DMS79 treated with DMSO at 0.1 percent for 48 hours (cell line): ENCODE measurements at regions not wholly inside any gene's neighbourhood (a gene's known extent, or its start where the extent isn't known, plus 50 kb on each side); places are given as distances from the start of the nearest gene placed in this dataset.
A peak's percentile ranks its signal among the peaks of the same experiment; 100 is the strongest.

Source experiments
- DNase-seq: peaks from one replicate; lab custom pipeline; 2025; lab: John Stamatoyannopoulos, UW

DNA sequence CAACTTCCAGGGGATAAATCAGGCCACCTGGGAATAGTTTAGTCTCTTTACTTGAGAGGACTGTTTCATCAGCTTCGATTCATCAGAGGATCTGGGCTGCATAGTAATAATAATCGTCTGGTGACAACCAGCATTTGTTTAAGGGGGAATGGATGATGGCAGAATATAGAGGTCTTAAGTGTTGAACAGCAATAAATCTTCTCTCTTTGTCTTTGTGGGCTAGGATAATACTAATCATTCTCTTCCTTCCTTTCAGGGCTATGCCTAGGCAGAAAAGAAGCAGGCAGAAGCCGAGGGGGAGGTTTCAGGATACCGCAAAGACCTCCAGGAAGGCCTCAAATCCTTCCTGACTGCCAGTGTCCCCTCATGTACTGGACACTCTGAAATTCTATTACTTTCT lies 150.4 kb upstream of the GAREM1 start:
- no peak for DNase-seq

DNA sequence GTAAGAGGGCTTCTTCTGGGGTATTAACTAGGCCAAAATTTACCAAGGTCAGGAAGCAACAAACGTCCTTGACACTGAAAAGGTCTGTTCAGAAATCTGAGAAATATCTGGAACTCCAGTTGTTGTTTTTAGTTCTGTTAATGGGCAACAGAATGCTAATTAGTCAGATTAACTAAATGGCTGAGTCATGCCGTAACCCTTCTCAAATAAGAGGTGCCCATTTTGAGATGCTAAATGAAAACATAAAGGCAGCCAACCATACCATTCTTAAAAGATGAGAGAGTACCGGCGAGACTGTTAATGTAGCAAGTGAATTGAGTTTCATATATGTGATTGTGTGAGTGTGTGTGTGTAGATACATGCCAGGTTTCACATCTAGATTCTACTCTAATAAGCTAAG lies 147.9 kb upstream of the GAREM1 start:
- peak; percentile 5 for DNase-seq

DNA sequence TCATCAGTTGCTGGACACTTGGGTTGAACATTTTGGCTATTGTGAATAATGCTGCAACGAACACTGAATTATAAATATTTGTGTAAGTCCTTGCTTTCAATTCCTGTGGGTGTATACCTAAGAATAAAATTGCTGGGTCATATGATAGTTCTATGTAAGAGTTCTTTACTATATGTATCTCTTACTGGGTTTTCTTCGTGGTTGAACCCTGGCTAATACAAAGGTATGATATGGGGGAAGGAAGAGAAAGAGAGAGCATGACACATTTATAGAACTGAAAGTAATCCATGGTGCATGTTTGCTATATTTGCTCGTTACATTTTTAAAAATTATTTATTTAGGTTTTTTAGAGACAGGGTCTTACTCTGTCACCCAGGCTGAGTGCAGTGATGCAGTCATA lies 143.1 kb upstream of the GAREM1 start:
- no peak for DNase-seq

DNA sequence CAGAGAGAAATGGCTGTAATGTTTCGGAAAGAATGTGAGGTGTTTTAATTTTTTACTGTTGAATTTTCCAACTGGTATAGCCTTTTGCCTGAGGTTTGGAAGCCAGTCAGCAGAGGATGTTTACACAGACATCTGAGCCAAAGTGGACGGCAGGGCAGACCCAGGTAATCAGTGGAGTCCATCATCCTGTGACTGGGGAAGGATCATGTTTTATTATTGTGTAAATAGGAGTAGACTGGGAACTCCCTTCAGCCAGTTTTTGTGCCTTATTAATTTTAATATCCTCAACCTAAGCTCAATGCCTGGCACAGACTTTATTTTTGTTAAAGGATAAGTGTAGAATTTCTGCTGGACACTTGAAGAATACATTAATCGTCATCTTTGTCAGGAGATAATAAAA lies 142.0 kb upstream of the GAREM1 start:
- peak; percentile 62 for DNase-seq

DNA sequence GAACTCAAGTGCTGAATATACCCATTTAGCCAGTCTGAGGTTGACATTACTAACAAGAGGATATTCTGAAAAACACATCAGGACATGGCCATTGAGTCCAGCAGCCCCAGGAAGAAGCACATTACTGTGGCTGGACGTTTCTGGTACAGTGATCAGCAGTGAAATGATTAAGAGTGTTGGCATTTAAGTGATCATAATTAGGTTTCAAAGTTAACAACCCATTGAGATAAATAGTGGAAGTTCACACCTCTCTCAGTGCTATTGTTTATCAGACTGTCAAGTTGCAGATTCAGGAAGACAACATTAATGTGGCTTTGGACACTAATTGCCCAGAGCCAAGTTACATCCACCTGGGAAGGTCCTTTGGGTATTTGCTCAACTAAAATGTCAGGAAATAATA lies 139.5 kb upstream of the GAREM1 start:
- no peak for DNase-seq

DNA sequence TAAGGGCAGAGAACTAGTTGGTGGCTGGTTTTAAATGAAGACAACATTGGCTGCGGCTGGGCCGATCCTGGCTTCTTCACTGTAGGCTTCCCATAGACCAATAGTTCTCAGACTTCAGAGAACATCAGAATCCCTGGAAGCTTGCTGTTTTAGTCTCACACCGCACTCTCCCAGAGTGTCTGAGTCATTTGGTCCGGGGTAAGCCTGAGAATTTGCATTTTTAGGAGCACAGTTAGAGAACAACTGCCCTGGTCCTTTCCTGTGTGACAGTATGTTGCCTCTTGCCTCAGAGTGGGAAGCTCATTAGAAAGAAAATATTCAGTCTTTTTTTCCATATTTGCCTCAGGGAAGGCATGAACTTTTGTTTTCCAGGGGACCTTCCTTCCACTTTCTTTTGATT lies 137.1 kb upstream of the GAREM1 start:
- DNase-seq: no peak

DNA sequence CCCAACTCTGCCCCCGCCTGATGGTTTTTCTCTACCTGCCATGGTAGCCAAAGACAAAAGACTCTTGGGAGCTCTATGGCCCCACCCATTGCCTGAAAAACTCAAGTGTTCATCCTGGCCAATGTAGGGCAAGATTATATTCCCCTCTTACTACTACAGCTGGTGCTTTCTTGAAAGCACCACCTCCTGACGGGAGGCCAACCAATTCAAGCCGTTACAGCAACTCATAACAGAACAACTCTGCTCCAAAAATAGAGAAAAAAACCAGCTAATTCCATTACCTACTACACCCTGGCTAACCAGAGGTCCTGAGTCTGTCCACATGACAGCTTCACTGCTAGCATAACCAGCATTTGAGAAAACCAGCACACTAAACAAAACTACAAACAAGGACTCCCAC lies 127.5 kb upstream of the GAREM1 start:
- DNase-seq: no peak

DNA sequence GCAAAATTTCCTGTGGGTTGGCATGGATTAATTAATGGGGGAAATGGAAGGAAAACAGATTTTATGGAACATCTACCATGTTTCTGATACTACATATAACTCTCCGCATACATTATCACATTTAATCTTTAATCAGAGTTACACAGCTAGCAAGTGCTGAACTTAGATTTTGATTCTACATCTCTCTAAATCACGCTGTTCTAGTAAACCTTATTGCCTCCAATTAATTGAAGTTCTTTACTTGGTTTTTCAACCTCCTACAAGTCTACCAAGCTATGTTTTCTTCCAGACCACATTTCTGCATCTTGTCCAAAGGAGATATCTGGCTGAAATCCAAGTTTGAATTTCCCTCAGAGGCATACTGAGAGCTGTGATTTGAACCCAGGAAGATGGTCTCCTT lies 125.8 kb upstream of the GAREM1 start:
- DNase-seq: no peak

DNA sequence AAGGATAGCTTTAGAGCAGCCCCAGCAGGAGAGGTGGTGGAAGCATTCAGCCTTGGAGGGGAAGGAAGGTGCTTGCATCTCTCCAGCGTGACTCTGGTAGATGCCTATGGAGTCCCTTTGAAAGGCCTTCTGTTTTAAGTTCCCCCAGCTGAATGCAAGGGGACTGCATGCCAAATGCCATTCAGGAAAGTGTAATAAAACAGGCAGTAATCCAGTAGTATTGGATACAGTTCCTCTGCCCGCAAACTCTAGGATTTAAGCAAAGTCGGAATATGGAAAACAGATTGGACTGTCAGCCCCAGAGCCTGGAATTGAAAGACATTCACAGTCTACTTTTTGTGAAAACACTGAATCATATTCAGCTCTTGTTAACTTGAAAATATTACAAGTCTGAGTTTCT lies 125.2 kb upstream of the GAREM1 start:
- no peak for DNase-seq

DNA sequence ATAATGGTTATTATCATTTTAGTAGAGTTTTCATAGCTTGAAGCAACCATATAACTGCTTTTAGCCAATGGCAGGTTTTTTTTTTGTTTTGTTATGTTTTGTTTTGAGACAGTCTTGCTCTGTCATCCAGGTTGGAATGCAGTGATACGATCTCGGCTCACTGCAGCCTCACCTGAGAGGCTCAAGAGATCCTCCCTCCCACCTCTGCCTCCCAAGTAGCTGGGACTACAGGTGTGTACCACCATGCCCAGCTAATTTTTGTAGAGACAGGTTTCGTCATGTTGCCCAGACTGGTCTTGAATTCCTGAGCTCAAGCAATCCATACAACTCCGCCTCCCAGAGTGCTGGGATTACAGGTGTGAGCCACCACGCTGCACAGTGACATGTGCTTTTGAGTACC lies 117.5 kb upstream of the GAREM1 start:
- no peak for DNase-seq

DNA sequence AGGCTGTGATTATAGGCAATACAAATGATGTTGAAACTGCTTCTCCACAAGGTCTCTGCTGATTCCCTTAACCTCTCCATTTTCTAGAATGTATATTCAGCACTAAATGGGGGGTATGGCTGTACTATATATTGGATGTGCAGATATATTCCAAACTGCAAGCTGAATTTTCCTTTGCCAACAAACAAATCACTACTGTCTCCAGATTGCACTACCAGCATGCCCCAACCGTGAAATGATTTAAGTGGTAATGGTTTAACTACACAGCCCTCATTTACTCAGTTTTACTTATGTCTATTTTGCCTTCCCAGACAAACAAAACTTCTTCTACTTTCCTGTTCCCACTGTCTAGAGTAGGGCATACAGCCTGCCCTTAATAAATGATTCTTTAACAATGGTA lies 112.7 kb upstream of the GAREM1 start:
- no peak for DNase-seq

DNA sequence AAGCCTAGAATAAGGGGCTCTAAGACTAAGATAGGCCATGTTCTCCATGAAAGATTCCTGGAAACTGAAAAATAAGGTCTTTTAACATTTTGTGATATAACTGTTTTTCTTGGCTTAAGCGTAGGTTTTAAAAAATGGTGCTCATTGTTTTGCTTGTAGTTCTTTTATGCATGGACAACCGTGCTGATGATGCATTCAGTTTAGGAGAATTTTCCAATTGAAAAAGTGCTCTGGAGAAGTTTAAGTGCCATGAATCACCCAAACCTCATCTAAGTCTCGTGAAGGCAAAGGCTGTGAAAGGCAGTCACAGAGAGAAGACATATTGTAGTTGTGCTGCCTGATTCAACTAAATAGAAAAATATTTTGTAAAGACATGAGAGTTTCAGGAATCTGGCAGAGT lies 111.8 kb upstream of the GAREM1 start:
- no peak for DNase-seq

DNA sequence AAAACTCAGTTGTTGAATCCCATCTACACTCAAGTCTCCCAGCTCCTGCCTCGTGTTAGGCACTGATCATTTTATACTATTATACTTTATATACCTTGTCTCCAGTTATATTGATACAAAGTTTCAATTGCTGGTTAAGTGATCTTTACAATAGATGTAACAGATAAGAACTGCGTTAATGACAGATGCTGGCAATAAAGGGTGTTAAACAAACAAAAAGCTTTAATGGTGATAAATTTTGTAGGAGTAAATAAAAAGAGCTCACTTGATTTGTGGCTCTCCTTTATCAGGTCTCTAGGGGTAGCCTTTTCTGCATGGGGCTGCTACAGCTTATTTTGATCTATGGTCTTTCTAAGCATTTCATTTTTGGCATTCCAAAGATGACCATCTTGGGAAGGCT lies 106.9 kb upstream of the GAREM1 start:
- no peak for DNase-seq

DNA sequence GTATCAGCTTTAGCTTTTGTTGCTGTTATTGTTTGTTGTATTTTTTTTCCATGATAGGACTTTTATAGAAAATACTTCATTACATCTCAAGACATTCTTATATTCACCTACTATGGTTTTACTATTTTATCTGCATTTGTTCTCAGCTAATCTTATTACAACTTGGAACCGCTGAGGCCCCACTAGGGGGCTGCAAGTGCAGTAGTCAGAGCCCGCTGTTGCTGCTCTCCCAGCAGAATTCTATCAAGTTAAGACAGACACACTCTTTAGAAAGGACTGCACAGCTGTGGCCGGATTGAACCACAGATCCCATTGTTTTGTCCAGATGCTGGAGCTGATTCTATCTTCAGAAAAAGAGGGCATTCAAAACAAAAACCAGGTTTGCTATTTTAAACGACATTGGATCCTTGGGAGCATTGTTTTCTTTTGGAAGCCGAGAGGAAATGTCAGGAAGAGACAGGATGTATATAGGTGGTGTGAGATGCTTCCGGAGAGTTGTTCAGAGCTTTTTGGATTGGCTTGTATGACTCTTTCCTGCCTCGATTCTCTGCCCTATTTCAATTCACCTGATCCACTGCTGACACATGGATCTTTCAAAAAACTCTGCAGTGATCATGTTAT lies 105.7 kb upstream of the GAREM1 start:
- no peak for DNase-seq

DNA sequence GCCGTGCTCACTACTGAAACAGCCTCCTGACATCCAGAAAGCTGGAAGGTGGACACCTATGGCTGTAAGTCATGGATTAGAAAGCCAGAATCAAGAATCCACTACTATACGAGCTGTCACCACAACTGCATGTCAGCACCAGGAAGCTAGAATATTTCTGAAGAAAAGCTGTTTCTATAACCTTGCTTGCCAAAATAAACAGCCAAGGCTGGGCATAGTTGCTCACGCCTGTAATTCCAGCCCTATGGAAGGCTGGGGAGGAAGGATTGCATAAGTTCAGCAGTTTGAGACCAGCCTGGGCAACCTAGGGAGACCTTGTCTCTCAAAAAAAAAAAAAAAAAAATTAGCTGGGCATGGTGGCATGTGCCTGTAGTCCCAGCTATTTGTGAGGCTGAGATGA lies 96.3 kb upstream of the GAREM1 start:
- DNase-seq: no peak

DNA sequence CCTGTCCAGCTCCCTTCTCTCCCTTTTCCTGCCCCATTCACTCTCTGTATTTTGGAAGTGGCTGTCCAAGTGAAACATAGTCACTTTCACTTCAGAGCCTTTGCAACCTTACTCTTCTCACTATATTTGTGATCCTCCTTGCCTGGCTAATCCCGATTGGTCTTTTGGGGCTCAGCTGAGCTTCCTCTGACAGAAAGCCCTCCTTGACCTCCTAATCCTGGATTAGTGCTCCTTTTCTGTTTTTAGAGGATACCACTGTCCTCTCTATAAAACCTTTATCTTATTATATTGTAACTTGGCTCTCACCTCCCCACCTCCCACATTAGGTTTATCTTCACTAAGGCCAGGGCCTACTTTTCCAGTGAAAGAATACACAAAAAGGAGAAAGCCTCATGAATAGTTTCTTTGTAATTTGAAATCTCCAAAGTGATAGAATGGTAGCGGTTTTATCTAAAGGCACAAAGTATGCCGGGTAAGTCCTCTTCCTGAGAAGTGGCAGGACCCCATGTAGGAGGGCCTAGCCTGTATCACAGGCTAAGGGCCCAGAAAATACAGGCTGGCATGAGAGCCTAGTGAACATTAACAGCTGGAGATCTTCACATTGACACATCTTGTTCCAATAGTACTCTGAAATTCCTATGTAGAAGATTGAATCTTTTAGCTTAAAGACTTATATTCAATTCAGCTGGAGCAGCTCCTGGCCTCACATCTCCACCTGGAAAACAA lies 83.1 kb upstream of the GAREM1 start:
- no peak for DNase-seq

DNA sequence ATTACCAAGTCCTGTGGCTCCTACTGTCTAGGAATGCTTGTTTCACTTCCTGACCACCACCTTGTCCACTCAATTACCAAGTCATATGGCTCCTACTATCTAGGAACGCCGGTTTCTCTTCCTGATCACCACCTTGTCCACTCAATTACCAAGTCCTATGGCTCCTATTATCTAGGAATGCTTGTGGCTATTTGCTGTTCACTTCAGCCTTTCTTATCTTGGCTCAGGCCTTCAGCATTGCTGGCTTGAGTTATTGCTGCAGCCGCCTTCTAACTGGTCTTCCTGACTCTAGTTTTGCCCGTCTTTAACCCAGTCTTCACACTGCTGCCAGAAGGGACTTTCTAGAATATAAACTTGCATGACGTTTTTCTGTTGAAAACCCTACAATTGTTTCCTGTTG lies 82.5 kb upstream of the GAREM1 start:
- no peak for DNase-seq

DNA sequence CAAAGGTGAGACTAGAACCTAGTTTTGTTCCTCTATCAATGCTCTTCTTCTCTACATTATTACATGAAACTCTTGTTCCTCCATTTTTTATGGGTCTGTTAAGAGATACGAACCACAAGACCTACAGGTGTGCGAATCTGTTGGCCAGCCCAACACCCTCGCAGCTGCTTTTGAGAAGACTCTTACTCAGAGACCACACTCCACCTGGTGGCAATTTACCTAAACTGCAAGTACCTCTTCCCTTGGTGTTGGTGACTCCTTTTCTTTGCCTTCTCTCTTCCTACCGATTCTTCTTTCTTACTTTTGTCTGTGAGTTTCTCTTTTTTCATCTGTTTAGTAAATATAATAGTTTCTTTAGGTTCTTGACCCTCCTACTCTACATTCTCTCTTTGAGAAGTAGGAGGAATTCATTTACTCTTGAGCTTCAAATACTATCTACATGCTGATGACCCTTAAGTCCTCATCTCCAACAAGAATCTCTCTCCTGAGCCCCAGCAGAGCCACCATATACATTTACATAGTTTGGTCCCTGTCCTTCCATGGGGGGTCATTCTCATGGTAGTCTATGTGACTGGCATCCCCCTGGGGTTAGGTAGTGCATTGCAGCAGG lies 81.8 kb upstream of the GAREM1 start:
- DNase-seq: no peak

DNA sequence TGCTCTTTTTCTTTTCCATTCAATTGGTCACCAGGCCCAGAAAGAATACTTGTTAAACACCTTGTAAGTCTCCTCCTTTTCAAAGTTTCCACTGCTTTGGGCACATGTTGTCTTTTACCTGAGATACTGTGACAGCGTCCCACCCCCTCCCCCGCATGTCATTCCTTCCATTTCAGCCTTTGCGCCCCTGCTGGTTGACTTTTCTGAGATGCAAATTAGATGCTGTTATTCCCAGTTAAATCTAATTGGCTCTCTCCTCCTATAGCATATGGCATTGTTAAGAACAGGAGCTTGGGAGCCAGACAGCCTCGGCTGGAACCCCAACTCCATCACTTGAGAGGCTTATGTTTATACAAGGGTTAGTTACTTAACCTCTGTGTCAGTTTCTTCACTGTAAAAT lies 80.3 kb upstream of the GAREM1 start:
- no peak for DNase-seq

DNA sequence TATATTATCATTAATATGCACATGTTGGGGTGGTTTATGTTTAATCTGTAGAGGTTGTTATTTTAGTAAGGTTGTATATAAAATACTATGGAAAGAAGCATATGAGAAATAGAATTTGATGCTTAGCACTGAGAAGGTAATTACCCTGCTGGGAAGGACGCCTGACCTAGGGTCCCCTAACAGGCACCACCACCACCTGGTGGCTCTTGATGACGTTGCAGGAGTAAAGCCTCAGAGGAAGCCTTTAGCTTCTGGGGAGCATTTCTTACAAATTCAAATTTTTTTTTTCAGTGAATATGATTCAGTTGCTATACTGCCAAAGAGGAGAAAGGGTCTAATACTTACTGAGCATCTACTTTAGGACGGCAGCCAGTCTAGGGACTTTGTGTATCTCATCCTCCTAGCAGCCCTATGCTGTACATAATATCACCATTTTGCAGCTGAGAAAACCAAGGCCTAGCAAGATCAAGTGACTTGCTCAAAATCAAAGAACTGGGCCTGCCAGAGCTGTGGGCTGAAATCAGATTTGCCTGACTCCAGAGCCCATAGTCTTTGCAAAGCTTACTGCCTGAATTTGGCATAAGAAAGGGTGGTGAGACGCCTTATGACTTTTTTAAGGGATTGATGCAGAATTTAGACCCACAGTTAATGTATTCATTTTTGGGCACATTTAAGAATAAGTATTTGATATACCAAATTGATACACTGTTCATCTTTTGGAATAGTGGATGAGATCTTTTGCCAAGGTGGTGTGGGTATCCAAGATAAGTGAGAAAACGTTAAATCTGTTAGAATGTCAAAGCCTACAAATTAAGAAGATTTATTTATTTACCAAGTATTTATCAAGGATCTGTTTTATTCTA lies 78.8 kb upstream of the GAREM1 start:
- DNase-seq: peak; percentile 79

DNA sequence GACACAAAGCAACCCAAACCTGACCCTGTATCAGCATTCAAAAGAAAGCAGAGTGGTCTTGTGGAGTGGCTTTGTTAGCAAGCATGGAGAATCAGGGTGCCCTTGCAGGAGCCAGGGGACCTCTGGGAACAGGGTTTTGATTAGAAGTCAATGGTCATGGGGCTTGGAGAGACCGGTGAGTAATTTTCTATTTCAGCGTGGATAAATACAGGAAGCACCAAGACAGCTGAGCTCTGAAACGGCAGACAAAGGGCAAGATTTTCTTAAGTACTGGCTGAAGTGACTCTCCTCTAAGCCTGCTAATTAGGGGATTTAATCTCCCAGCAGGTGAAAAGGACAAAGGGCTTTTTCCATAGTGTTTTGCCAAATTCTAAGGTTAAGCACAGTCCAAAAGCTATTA lies 78.0 kb upstream of the GAREM1 start:
- DNase-seq: peak; percentile 93

DNA sequence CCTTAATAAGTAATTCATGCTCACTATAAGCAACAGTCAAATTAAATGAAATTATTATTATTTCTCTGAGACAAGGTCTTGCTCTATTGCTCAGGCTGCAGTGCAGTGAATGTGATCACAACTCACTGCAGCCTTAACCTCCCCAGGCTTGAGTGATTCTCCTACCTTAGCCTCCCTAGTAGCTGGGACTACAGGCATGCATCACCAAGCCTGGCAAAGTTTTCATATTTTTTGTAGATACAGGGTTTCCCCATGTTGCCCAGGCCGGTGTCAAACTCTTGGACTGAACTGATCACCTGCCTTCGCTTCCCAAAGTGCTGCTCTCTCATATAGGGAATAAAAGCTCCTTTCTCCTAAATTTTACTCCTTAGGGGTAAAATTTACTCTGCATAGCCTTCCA lies 74.9 kb upstream of the GAREM1 start:
- DNase-seq: no peak

DNA sequence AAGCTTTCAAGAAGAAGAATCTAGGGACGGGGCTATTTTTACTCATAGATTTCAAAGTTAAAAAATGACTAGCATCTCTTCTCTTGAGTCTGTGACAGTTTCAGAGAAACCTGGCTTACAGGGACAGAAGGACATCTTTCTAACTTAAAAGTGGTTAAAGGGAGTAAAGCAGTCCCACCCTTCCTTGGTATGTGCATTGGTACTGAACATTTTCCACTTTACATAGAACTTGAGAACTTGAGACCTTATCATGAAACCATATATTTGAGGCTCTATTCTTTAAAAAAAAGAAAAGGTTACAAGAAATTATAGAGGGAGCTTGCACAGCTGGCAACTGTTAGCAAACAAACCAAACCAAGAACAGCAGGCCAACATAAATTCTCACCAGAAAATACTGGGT lies 73.4 kb upstream of the GAREM1 start:
- no peak for DNase-seq
